PC-3 (cell line): ENCODE measurements at regions not wholly inside any gene's neighbourhood (a gene's known extent, or its start where the extent isn't known, plus 50 kb on each side); places are given as distances from the start of the nearest gene placed in this dataset.

ENCODE experiments used
- ATAC-seq: fragments of 200-7000 bp; cut with Tn5 transposase; 2 replicates; pipeline ENCODE4 v1.9.1; 2020; ENCODE audit warnings: mild to moderate bottlenecking, moderate library complexity
- BruUV-seq: library from RNA; stranded (reverse); fragments of 400-500 nt; replicated peaks from 2 replicates; lab custom pipeline; 2021; lab: Mats Ljungman, UMichigan
- CTCF ChIA-PET: fragments of 300-600 bp; sonication (Branson Sonifier 250); formaldehyde crosslinking; loops from one replicate; lab custom pipeline; 2022; ENCODE audit warnings: antibody characterized with exemption; lab: Charles Lee
- POLR2A ChIA-PET: fragments of 300-600 bp; sonication (Branson Sonifier 250); formaldehyde crosslinking; loops from one replicate; lab custom pipeline; 2022; ENCODE audit warnings: antibody characterized with exemption; ENCODE audit not compliant: unreplicated experiment; lab: Charles Lee
- DNase-seq: peaks from one replicate; pipeline ENCODE4 v3.0.0-alpha.2; 2015
- H2AFZ ChIP-seq: fragments of 300-600 bp; sonication (generic); 2 replicates; pipeline ENCODE4 v1.6.0; 2016; ENCODE audit warnings: antibody characterized with exemption, low read length
- H3F3A ChIP-seq: fragments of 300-600 bp; sonication (generic); one replicate; pipeline ENCODE4 v1.6.0; 2017; ENCODE audit warnings: antibody characterized with exemption, low read length, control low read depth, mild to moderate bottlenecking; ENCODE audit not compliant: unreplicated experiment
- H3K27ac ChIP-seq: fragments of 300-600 bp; sonication (generic); 2 replicates; pipeline ENCODE4 v1.5.1; 2016; ENCODE audit warnings: mild to moderate bottlenecking, low read length
- H3K27me3 ChIP-seq: fragments of 300-600 bp; sonication (generic); 2 replicates; pipeline ENCODE4 v1.6.1; 2016; ENCODE audit warnings: low read length, mixed read lengths
- H3K36me3 ChIP-seq: fragments of 300-600 bp; sonication (generic); 2 replicates; pipeline ENCODE4 v1.6.1; 2016; ENCODE audit warnings: low read depth, mixed run types, low read length, mixed read lengths
- H3K4me1 ChIP-seq: fragments of 300-600 bp; sonication (generic); 2 replicates; pipeline ENCODE4 v1.5.1; 2016; ENCODE audit warnings: low read length; ENCODE audit not compliant: insufficient read depth
- H3K4me2 ChIP-seq: fragments of 300-600 bp; sonication (generic); 2 replicates; pipeline ENCODE4 v1.6.0; 2016; ENCODE audit warnings: low read length
- H3K4me3 ChIP-seq: fragments of 300-600 bp; sonication (generic); 2 replicates; pipeline ENCODE4 v1.5.1; 2016; ENCODE audit warnings: mild to moderate bottlenecking, low read length, mixed read lengths
- H3K79me2 ChIP-seq: fragments of 300-600 bp; sonication (generic); 2 replicates; pipeline ENCODE4 v1.6.1; 2017; ENCODE audit warnings: low read length, mixed read lengths
- H3K9ac ChIP-seq: fragments of 300-600 bp; sonication (generic); 2 replicates; pipeline ENCODE4 v1.6.0; 2016; ENCODE audit warnings: mild to moderate bottlenecking, low read length
- H3K9me2 ChIP-seq: fragments of 300-600 bp; sonication (generic); replicated peaks from 2 replicates; pipeline ENCODE4 v1.6.1; 2016; ENCODE audit warnings: mixed run types, low read length, mixed read lengths
- H3K9me3 ChIP-seq: fragments of 300-600 bp; sonication (generic); 2 replicates; pipeline ENCODE4 v1.6.1; 2016; ENCODE audit warnings: low read length, mixed read lengths
- H4K20me1 ChIP-seq: fragments of 300-600 bp; sonication (generic); 2 replicates; pipeline ENCODE4 v1.6.1; 2016; ENCODE audit warnings: low read length, mixed read lengths
- CTCF ChIP-seq: fragments of 300-600 bp; sonication (generic); conservative IDR thresholded peaks from 2 replicates; pipeline ENCODE4 v1.5.1; 2017; ENCODE audit warnings: antibody characterized with exemption, low read depth, mild to moderate bottlenecking, low read length
- EZH2 ChIP-seq: fragments of 300-600 bp; sonication (generic); IDR thresholded peaks from one replicate; pipeline ENCODE4 v1.6.1; 2017; ENCODE audit warnings: antibody characterized with exemption, mild to moderate bottlenecking, low read length; ENCODE audit not compliant: unreplicated experiment
- EZH2phosphoT487 ChIP-seq: fragments of 300-600 bp; sonication (generic); IDR thresholded peaks from 2 replicates; pipeline ENCODE4 v1.6.1; 2018; ENCODE audit warnings: mild to moderate bottlenecking, antibody characterized with exemption, low read length, borderline replicate concordance
- intact Hi-C: fragments of 100-400 bp; cut with micrococcal nuclease; formaldehyde crosslinking; loops from 2 replicates; pipeline ENCODE4 v1.9.0; 2023

GRCh38 chr14:49977126-49977841, 84.4 kb downstream of the ARF6 start:
- Histone ChIP-seq H2AFZ (no peak overlapping the region), H3K27ac (no peak overlapping the region), H3K4me1 (peaks cover 47% of the 10 kb centered on the region), H3K36me3 (no peaks in the 10 kb centered on the region), H3K4me3 (no peak overlapping the region), H3K4me2 (no peak overlapping the region), H3K9me3 (no peaks in the 10 kb centered on the region), H3K79me2 (no peaks in the 10 kb centered on the region), H3K27me3 (no peaks in the 10 kb centered on the region), H3K9me2 (no peaks in the 10 kb centered on the region), H3K9ac (no peak overlapping the region), H3F3A (peaks cover 11% of the 10 kb centered on the region), H4K20me1 (no peaks in the 10 kb centered on the region)
- DNase-seq = no peak
- intact Hi-C loops = no loop called here
- POLR2A ChIA-PET = no interaction called here
- TF ChIP-seq CTCF (no peak), EZH2 (no peak), EZH2phosphoT487 (no peak)
- CTCF ChIA-PET = interaction anchor here (1.3 kb wide), 1 partner anchor 115 kb away, joined by 3 read pairs; no protein-coding TSS in a partner anchor
- no peak for ATAC-seq
- no TSS peak for BruUV-seq

- TF ChIP-seq EZH2 (no peak), CTCF (no peak), EZH2phosphoT487 (no peak)
- POLR2A ChIA-PET = interaction anchor here (0.6 to 0.7 kb wide), 2 partner anchors 88 to 90 kb away, joined by 3 to 5 read pairs; partner anchors contain the start of gene ARF6
- H4K20me1 ChIP-seq = no peaks in the 10 kb centered on the region
- no peaks in the 10 kb centered on the region for H3K27me3 ChIP-seq
- peaks cover 21% of the 10 kb centered on the region for H3K4me1 ChIP-seq
- H3K9me2 ChIP-seq = no peaks in the 10 kb centered on the region
- no peak overlapping the region for H3K4me2 ChIP-seq
- BruUV-seq = no TSS peak
- H2AFZ ChIP-seq = no peak overlapping the region
- ATAC-seq = no peak
- H3K36me3 ChIP-seq = no peaks in the 10 kb centered on the region
- DNase-seq = no peak
- no peak overlapping the region for H3K9ac ChIP-seq
- intact Hi-C loops = no loop called here
- peaks cover 7% of the 10 kb centered on the region for H3F3A ChIP-seq
- no peak overlapping the region for H3K4me3 ChIP-seq
- CTCF ChIA-PET = no interaction called here
- no peaks in the 10 kb centered on the region for H3K79me2 ChIP-seq
- no peaks in the 10 kb centered on the region for H3K9me3 ChIP-seq
- H3K27ac ChIP-seq = no peak overlapping the region
Observed at GRCh38 chr14:49980027-49980426, 87.1 kb downstream of the ARF6 start.

GRCh38 chr14:49982082-49982481, 89.2 kb downstream of the ARF6 start:
- ATAC-seq = no peak
- no peak overlapping the region for H3K4me2 ChIP-seq
- DNase-seq = no peak
- no peaks in the 10 kb centered on the region for H3K9me2 ChIP-seq
- no peak for TF ChIP-seq EZH2
- no peak for TF ChIP-seq CTCF
- no peak for TF ChIP-seq EZH2phosphoT487
- no peak overlapping the region for H3K9ac ChIP-seq
- H3F3A ChIP-seq = no peaks in the 10 kb centered on the region
- no TSS peak for BruUV-seq
- peaks cover 8% of the 10 kb centered on the region for H3K4me1 ChIP-seq
- no peaks in the 10 kb centered on the region for H3K9me3 ChIP-seq
- no peak overlapping the region for H3K4me3 ChIP-seq
- no peaks in the 10 kb centered on the region for H3K36me3 ChIP-seq
- ChIA-PET POLR2A (no interaction called here), CTCF (no interaction called here)
- H4K20me1 ChIP-seq = no peaks in the 10 kb centered on the region
- no peak overlapping the region for H2AFZ ChIP-seq
- intact Hi-C loops = no loop called here
- no peak overlapping the region for H3K27ac ChIP-seq
- H3K79me2 ChIP-seq = no peaks in the 10 kb centered on the region
- no peaks in the 10 kb centered on the region for H3K27me3 ChIP-seq
